Osteoblast (primary cell): ENCODE measurements at regions not wholly inside any gene's neighbourhood (a gene's known extent, or its start where the extent isn't known, plus 50 kb on each side); places are given as distances from the start of the nearest gene placed in this dataset.

Source experiments
- DNase-seq: peaks from one replicate; pipeline ENCODE4 v3.0.0; 2011; ENCODE audit warnings: low spot score, mixed read lengths; ENCODE audit not compliant: insufficient read length; ENCODE audit errors: missing footprints
- H2AFZ ChIP-seq: 2 replicates; pipeline ENCODE4 v1.6.0; 2011; ENCODE audit warnings: mild to moderate bottlenecking, low read length
- H3K27ac ChIP-seq: 2 replicates; pipeline ENCODE4 v1.5.1; 2011; ENCODE audit warnings: mild to moderate bottlenecking, low read depth, low read length, moderate library complexity
- H3K27me3 ChIP-seq: 2 replicates; pipeline ENCODE4 v1.6.0; 2012; ENCODE audit warnings: mild to moderate bottlenecking, control low read depth, inconsistent platforms, low read length, moderate library complexity; ENCODE audit not compliant: insufficient read depth
- H3K36me3 ChIP-seq: 2 replicates; pipeline ENCODE4 v1.5.1; 2011; ENCODE audit warnings: mild to moderate bottlenecking, low read length, control low read depth, moderate library complexity; ENCODE audit not compliant: insufficient read depth
- H3K4me1 ChIP-seq: 2 replicates; pipeline ENCODE4 v1.5.1; 2011; ENCODE audit warnings: mild to moderate bottlenecking, low read length, control low read depth, moderate library complexity; ENCODE audit not compliant: insufficient read depth
- H3K4me2 ChIP-seq: 2 replicates; pipeline ENCODE4 v1.6.0; 2011; ENCODE audit warnings: mild to moderate bottlenecking, low read length; ENCODE audit not compliant: insufficient read depth
- H3K4me3 ChIP-seq: fragments of 200-600 bp; sonication (generic); 3 replicates; pipeline ENCODE4 v1.5.1; 2012; ENCODE audit warnings: mild to moderate bottlenecking, low read length, inconsistent platforms; ENCODE audit not compliant: insufficient read depth
- H3K79me2 ChIP-seq: 2 replicates; pipeline ENCODE4 v1.6.0; 2012; ENCODE audit warnings: mild to moderate bottlenecking, low read length, control low read depth, inconsistent platforms; ENCODE audit not compliant: insufficient read depth
- H3K9me3 ChIP-seq: 2 replicates; pipeline ENCODE4 v1.5.1; 2011; ENCODE audit warnings: low read depth, low read length, control low read depth
- H4K20me1 ChIP-seq: 2 replicates; pipeline ENCODE4 v1.6.0; 2012; ENCODE audit warnings: mild to moderate bottlenecking, low read length, control low read depth; ENCODE audit not compliant: insufficient read depth
- TF ChIP-seq, protein P1 (sequence below): IDR thresholded peaks from 2 replicates; pipeline ENCODE4 v1.5.1; 2011; ENCODE audit warnings: mild to moderate bottlenecking, low read depth, low read length, moderate library complexity; ENCODE audit errors: extremely low read depth

DNA sequence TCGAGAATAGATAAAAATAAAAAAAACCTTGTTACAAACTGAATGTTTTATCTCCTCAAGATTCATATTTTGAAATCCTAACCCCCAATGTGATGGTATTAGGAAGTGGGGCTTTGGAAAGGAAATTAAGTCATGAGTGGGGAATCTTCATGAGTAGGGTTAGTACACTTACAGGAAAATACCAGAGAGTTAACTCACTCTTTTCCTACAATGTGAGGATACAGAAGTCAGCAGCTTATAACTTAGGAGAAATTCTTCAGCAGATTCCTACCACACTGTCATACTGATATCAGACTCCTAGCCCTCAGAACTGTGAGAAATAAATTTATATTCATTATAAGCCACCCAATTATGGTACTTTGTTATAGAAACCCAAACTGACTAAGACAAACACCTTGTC lies 453.1 kb downstream of the GBE1 start:
- no peak for DNase-seq
- TF ChIP-seq, protein P1, sequence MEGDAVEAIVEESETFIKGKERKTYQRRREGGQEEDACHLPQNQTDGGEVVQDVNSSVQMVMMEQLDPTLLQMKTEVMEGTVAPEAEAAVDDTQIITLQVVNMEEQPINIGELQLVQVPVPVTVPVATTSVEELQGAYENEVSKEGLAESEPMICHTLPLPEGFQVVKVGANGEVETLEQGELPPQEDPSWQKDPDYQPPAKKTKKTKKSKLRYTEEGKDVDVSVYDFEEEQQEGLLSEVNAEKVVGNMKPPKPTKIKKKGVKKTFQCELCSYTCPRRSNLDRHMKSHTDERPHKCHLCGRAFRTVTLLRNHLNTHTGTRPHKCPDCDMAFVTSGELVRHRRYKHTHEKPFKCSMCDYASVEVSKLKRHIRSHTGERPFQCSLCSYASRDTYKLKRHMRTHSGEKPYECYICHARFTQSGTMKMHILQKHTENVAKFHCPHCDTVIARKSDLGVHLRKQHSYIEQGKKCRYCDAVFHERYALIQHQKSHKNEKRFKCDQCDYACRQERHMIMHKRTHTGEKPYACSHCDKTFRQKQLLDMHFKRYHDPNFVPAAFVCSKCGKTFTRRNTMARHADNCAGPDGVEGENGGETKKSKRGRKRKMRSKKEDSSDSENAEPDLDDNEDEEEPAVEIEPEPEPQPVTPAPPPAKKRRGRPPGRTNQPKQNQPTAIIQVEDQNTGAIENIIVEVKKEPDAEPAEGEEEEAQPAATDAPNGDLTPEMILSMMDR: no peak
- no peaks in the 10 kb centered on the region for H3K79me2 ChIP-seq
- H3K4me1 ChIP-seq: no peaks in the 10 kb centered on the region
- no peak overlapping the region for H2AFZ ChIP-seq
- H3K27me3 ChIP-seq: no peaks in the 10 kb centered on the region
- no peak overlapping the region for H3K4me3 ChIP-seq
- no peaks in the 10 kb centered on the region for H3K9me3 ChIP-seq
- H3K4me2 ChIP-seq: no peak overlapping the region
- H3K27ac ChIP-seq: no peak overlapping the region
- H3K36me3 ChIP-seq: no peaks in the 10 kb centered on the region
- no peaks in the 10 kb centered on the region for H4K20me1 ChIP-seq

DNA sequence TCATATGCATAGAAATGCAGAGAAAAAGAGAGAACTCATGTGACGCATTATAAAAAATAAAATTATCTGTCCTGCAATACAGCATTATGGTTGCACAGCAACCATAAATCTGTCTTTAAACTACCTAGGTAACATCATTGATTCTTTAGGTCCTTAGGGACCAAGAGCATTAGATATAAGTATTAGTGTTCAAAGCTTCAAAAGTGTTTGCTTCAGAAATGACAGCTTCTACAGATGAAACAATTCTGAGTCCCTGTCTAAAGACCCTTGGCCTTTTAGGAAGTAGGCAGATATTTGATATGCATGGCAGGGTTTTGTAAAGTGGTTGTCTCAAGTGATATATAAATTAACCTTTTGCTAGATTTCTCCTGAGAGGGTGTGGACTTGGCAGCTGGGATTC lies 454.2 kb downstream of the GBE1 start:
- no peaks in the 10 kb centered on the region for H3K4me1 ChIP-seq
- H3K4me2 ChIP-seq: no peak overlapping the region
- no peaks in the 10 kb centered on the region for H3K9me3 ChIP-seq
- TF ChIP-seq, protein P1: no peak
- no peak overlapping the region for H2AFZ ChIP-seq
- H3K36me3 ChIP-seq: no peaks in the 10 kb centered on the region
- H3K27me3 ChIP-seq: no peaks in the 10 kb centered on the region
- H3K27ac ChIP-seq: no peak overlapping the region
- DNase-seq: no peak
- H4K20me1 ChIP-seq: no peaks in the 10 kb centered on the region
- no peak overlapping the region for H3K4me3 ChIP-seq
- H3K79me2 ChIP-seq: no peaks in the 10 kb centered on the region

DNA sequence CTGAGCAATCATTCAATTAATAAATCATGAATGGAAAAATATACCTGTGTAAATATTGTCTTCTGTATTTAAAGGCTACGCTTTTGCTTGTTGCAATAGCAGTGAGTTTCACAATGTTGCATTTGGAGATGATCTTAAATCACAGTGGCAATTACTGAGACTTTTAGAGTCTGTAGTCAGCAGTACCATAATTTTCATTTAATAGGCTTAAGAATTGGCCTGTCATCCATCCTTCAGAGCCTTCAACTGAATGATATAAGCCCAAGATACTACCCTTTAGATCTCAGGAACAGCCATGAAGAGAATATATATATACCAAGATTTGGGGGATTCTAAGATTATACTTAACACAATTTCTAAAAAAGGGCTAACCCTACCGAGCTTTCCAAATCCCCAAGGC lies 458.1 kb downstream of the GBE1 start:
- Histone ChIP-seq H3K4me2 (no peak overlapping the region), H3K4me3 (no peak overlapping the region), H2AFZ (no peak overlapping the region), H3K27ac (no peak overlapping the region), H4K20me1 (no peaks in the 10 kb centered on the region), H3K9me3 (no peaks in the 10 kb centered on the region), H3K4me1 (no peaks in the 10 kb centered on the region), H3K36me3 (no peaks in the 10 kb centered on the region), H3K79me2 (no peaks in the 10 kb centered on the region), H3K27me3 (no peaks in the 10 kb centered on the region)
- no peak for DNase-seq
- TF ChIP-seq, protein P1: no peak

DNA sequence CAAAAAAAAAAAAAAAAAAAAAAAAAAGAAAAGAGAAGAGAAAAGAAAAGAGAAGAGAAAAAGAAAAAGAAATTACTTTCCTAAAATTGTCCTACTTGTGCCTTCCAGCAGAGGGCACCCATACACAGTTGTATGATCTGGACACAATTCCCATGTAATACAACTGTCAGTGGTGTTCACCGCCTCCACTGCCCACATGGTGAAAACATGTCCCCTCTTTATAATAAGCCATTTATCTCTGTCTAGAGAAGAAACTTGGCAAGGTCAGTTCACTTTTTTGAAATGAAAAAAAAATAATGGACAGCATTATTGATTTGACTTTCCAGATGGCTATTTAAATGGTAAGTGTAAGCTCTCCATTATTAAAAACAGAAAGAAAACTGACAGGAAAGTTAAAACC lies 459.4 kb downstream of the GBE1 start:
- Histone ChIP-seq H3K36me3 (no peaks in the 10 kb centered on the region), H3K9me3 (no peaks in the 10 kb centered on the region), H3K27ac (no peak overlapping the region), H2AFZ (no peak overlapping the region), H4K20me1 (no peaks in the 10 kb centered on the region), H3K79me2 (no peaks in the 10 kb centered on the region), H3K27me3 (no peaks in the 10 kb centered on the region), H3K4me1 (no peaks in the 10 kb centered on the region), H3K4me2 (no peak overlapping the region), H3K4me3 (no peak overlapping the region)
- peak; percentile 90 for DNase-seq
- TF ChIP-seq, protein P1: peak; percentile 72
